SKM-1 (cell line): ENCODE measurements at regions not wholly inside any gene's neighbourhood (a gene's known extent, or its start where the extent isn't known, plus 50 kb on each side); places are given as distances from the start of the nearest gene placed in this dataset.
"Not testable (repeated sequence)": the region's sequence is repeated elsewhere in the genome, so short reads cannot be mapped to it uniquely, and the experiment has no call there.

Source experiments
- DNase-seq: peaks from one replicate; lab custom pipeline; 2025; ENCODE audit not compliant: unreplicated experiment; lab: John Stamatoyannopoulos, UW

DNA sequence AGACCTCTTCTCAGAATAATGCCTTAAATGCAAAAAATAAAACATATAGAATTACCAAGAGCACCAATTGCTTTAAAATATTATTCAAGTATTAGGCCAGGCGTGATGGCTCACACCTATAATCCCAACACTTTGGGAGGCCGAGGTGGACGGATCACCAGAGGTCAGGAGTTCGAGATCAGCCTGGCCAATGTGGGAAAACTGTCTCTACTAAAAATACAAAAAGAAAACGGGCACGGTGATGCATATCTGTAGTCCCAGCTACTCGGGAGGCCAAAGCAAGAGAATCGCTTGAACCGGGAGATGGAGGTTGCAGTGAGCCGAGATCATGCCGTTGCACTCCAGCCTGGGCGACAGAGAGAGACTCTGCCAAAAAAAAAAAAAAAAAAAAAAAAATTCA lies 55.4 kb upstream of the RAB6C start:
- DNase-seq = not testable (repeated sequence)

DNA sequence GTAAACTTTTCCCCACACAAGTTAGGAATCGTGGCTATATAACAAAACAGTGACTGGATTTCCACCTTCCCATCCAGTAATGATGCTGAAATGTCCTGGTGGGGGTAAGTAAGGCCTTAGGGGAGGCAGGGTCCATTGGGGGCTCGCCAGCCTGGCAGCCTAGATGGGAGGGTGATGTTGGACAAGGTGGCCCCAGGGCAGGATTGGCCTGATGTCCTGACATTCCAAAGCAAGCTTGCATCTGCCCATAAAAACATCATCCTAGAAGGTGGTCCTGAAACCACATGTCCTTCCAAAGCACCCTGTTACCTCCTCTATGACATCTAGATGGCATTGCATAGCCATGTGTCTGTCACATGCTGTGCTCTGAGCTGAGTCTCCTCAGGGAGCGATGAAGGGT lies 54.1 kb upstream of the RAB6C start:
- no peak for DNase-seq

GRCh38 chr2:129927696-129928095 lies 51.8 kb upstream of the RAB6C start:
- no peak for DNase-seq

DNA sequence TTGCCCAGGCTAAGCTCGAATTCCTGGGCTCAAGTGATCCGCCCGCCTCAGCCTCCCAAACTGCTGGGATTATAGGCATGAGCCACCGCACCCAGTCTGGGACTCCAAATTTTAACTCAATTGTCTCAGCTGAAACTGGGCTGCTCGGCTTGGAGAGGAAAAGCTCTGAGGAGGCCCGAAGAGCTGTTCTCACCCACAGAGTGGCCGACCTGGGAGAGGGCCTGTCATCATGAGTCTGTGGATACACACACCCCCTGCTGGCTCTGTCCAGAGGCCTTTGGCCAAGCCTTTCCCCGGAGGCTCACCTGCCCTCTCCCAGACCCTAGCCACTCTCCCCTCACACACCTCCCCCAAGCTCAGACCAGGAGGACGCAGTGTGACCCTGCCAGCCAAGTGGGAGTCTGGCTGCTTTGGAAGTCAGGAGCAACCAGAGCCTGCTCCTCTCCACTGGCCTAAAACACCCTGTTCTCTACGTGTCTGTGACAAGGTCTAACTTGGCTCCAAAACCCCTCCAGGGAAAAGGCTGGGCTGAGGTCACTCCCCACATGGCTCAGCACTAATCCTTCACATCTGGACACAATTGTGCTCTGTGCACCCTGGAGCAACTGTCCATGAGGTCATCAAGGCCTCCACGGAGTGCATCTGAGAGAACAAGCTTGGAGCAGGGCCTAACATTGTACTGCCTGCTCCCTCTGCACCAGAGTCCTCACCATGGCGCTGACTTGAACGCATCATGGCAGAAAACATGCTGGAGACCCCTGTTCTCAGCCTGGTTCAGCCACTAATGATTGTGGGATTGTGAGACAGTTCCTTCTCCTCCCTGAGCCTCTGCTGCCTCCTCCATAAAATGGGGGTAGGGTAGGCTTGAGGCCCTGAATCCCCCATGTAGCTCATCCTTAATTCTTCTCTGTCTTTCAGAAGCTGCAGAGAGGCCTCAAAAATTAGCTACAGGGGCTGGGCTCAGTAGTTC lies 49.9 kb upstream of the RAB6C start:
- DNase-seq = no peak
